NB4 (cell line): ENCODE measurements at regions not wholly inside any gene's neighbourhood (a gene's known extent, or its start where the extent isn't known, plus 50 kb on each side); places are given as distances from the start of the nearest gene placed in this dataset.
A peak's percentile ranks its signal among the peaks of the same experiment; 100 is the strongest.

Source experiments
- DNase-seq: peaks from one replicate; pipeline ENCODE4 v3.0.0; 2010; ENCODE audit warnings: low read depth
- H3K4me3 ChIP-seq: one replicate; pipeline ENCODE4 v1.5.1; 2011; ENCODE audit warnings: mild to moderate bottlenecking, low read depth, low read length, moderate library complexity
- MAX ChIP-seq: IDR thresholded peaks from 2 replicates; pipeline ENCODE4 v1.6.1; 2011; ENCODE audit warnings: low read depth, low read length
- MYC ChIP-seq: IDR thresholded peaks from 2 replicates; pipeline ENCODE4 v1.6.1; 2011; ENCODE audit warnings: low read depth, low read length
- POLR2A ChIP-seq: IDR thresholded peaks from 2 replicates; pipeline ENCODE4 v1.6.1; 2011; ENCODE audit warnings: mild to moderate bottlenecking; ENCODE audit not compliant: insufficient read length; ENCODE audit errors: extremely low read depth
- TF ChIP-seq, protein P1 (sequence below): IDR thresholded peaks from one replicate; pipeline ENCODE4 v1.5.1; 2012; ENCODE audit warnings: low read depth, low read length

DNA sequence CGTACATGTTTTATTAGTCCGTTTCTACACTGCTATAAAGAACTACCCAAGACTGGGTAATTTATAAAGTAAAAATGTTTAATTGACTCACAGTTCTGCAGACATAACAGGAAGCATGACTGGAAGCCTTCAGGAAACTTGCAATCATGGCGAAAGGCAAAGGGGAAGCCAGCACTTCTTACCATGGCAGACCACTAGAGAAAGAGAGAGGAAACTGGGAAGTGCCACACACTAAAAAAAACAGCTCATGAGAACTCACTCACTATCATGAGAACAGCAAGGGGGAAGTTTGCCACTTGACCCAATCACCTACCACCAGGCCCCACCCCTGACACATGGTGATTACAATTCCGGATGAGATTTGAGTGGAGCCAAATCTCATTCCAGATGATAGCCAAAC lies 466.2 kb downstream of the IRS1 start:
- peak; percentile 47 for DNase-seq
- H3K4me3 ChIP-seq, result no peak overlapping the region
- TF ChIP-seq MAX, result no peak
- TF ChIP-seq MYC, result no peak
- no peak for TF ChIP-seq POLR2A
- TF ChIP-seq, protein P1, sequence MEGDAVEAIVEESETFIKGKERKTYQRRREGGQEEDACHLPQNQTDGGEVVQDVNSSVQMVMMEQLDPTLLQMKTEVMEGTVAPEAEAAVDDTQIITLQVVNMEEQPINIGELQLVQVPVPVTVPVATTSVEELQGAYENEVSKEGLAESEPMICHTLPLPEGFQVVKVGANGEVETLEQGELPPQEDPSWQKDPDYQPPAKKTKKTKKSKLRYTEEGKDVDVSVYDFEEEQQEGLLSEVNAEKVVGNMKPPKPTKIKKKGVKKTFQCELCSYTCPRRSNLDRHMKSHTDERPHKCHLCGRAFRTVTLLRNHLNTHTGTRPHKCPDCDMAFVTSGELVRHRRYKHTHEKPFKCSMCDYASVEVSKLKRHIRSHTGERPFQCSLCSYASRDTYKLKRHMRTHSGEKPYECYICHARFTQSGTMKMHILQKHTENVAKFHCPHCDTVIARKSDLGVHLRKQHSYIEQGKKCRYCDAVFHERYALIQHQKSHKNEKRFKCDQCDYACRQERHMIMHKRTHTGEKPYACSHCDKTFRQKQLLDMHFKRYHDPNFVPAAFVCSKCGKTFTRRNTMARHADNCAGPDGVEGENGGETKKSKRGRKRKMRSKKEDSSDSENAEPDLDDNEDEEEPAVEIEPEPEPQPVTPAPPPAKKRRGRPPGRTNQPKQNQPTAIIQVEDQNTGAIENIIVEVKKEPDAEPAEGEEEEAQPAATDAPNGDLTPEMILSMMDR, result no peak

GRCh38 chr2:226330206-226330605 lies 469.4 kb downstream of the IRS1 start:
- TF ChIP-seq MAX (no peak), MYC (no peak)
- TF ChIP-seq, protein P1, result no peak
- DNase-seq, result no peak
- H3K4me3 ChIP-seq, result no peak overlapping the region

DNA sequence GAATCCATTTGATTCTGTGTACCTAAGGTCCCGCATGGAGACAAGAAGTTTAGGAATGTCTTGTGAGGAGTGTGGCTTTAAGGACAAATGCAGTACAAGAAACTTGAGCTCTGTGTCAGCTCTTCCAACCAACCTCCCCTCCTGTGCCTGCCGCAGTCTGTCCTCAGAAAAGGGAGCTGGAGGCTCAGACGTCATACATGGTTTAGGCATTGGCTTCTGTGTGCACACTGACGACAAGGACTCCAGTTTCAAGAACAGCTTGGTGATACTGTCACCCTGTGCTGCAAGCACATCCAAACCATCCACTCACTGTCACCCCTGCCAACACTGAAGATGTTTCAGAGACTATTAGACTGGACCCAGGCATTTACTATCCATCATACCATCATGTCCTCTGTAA lies 470.4 kb downstream of the IRS1 start:
- DNase-seq, result no peak
- no peak overlapping the region for H3K4me3 ChIP-seq
- TF ChIP-seq, protein P1, result no peak
- TF ChIP-seq MAX, result no peak
- no peak for TF ChIP-seq MYC
- TF ChIP-seq POLR2A, result no peak

- no peak overlapping the region for H3K4me3 ChIP-seq
- TF ChIP-seq, protein P1, result no peak
- no peak for TF ChIP-seq MYC
- TF ChIP-seq MAX, result no peak
- TF ChIP-seq POLR2A, result no peak
- DNase-seq, result no peak
These were observed 471.8 kb downstream of the IRS1 start for GRCh38 chr2:226327830-226328229.

DNA sequence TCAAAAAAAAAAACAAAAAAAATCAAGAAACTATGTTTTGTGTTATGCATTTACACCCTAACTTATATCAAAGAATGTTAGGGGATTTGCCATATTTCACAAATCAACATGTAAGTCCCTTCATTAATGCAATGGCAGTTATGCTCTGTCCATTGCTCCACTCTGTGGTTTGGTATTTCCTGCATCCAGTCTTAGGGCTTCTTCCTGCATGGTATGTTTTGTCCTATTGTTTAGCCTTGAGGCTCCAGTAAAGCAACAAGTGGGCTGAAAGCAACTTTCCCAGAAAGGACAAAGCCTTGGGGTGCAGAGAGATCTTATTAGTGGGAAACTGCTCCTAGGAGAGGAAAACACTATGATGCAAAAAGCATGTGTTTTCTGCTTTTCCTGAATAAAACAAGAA lies 474.1 kb downstream of the IRS1 start:
- TF ChIP-seq POLR2A (no peak), MYC (peak; percentile 64), MAX (no peak)
- TF ChIP-seq, protein P1, result no peak
- H3K4me3 ChIP-seq, result no peak overlapping the region
- DNase-seq, result peak; percentile 85
